Left ventricle myocardium superior (tissue), 1 donor: ENCODE measurements at regions not wholly inside any gene's neighbourhood (a gene's known extent, or its start where the extent isn't known, plus 50 kb on each side); places are given as distances from the start of the nearest gene placed in this dataset.
A peak's percentile ranks its signal among the peaks of the same experiment; 100 is the strongest.
"Not testable (repeated sequence)": the region's sequence is repeated elsewhere in the genome, so short reads cannot be mapped to it uniquely, and the experiment has no call there.

Experiments used
- ATAC-seq: fragments of 200-7000 bp; cut with Tn5 transposase; one replicate; pipeline ENCODE4 v1.9.1; 2020; ENCODE audit warnings: mild to moderate bottlenecking, moderate library complexity
- DNase-seq: peaks from one replicate; pipeline ENCODE4 v3.0.0-alpha.2; 2020
- intact Hi-C: fragments of 100-400 bp; cut with micrococcal nuclease; formaldehyde crosslinking; loops from one replicate; pipeline ENCODE4 v1.11.0; 2022
- donor health status: DM: no; HTN: yes; CAD: no; lungs with severe emphysema.

- peak; percentile 47 for DNase-seq
- intact Hi-C loops = no loop called here
- peak; percentile 84 for ATAC-seq
These were observed 97.7 kb upstream of the PCBD1 start for GRCh38 chr10:70985824-70986622.

- ATAC-seq (no peak), DNase-seq (no peak)
- intact Hi-C loops = no loop called here
These were observed 98.2 kb upstream of the PCBD1 start for GRCh38 chr10:70986623-70986950.

- DNase-seq = no peak
- intact Hi-C loops = no loop called here
- ATAC-seq = no peak
These were observed 99.2 kb upstream of the PCBD1 start for GRCh38 chr10:70987396-70988130.

GRCh38 chr10:70990156-70990555 lies 101.8 kb upstream of the PCBD1 start:
- DNase-seq, ATAC-seq, intact Hi-C loops: not testable (repeated sequence)

- intact Hi-C loops = no loop called here
- ATAC-seq (no peak), DNase-seq (no peak)
These were observed 102.3 kb upstream of the PCBD1 start for GRCh38 chr10:70990681-70991080.

- intact Hi-C loops = no loop called here
- DNase-seq = no peak
- ATAC-seq = no peak
These were observed 103.1 kb upstream of the PCBD1 start for GRCh38 chr10:70991140-70992124.

GRCh38 chr10:70992436-70992835 lies 104.1 kb upstream of the PCBD1 start:
- ATAC-seq (no peak), DNase-seq (no peak)
- intact Hi-C loops = no loop called here

GRCh38 chr10:70993051-70993450 lies 104.7 kb upstream of the PCBD1 start:
- intact Hi-C loops = no loop called here
- ATAC-seq = no peak

GRCh38 chr10:70996549-70996948 lies 108.2 kb upstream of the PCBD1 start:
- ATAC-seq = no peak
- intact Hi-C loops = no loop called here
- DNase-seq = no peak

More at GRCh38 chr10:70993051-70993450, 104.7 kb upstream of the PCBD1 start:
- DNase-seq = no peak

- no peak for ATAC-seq
- DNase-seq = no peak
- intact Hi-C loops = no loop called here
These were observed 108.9 kb upstream of the PCBD1 start for GRCh38 chr10:70997236-70997635.

- ATAC-seq (no peak), DNase-seq (no peak)
- intact Hi-C loops = no loop called here
These were observed 109.7 kb upstream of the PCBD1 start for GRCh38 chr10:70998086-70998485.

GRCh38 chr10:71001470-71001869 lies 113.1 kb upstream of the PCBD1 start:
- DNase-seq (no peak), ATAC-seq (no peak)
- intact Hi-C loops = no loop called here

- ATAC-seq = no peak
These were observed 116.1 kb upstream of the PCBD1 start for GRCh38 chr10:71004176-71005075.

GRCh38 chr10:71005337-71006305 lies 117.3 kb upstream of the PCBD1 start:
- intact Hi-C loops = no loop called here
- DNase-seq = peak; percentile 64
- ATAC-seq = peak; percentile 92

More at GRCh38 chr10:71004176-71005075, 116.1 kb upstream of the PCBD1 start:
- DNase-seq = no peak
- intact Hi-C loops = no loop called here

- DNase-seq (no peak), ATAC-seq (no peak)
- intact Hi-C loops = no loop called here
These were observed 118.1 kb upstream of the PCBD1 start for GRCh38 chr10:71006506-71006905.

GRCh38 chr10:71007516-71007915 lies 119.2 kb upstream of the PCBD1 start:
- intact Hi-C loops = no loop called here
- ATAC-seq = no peak
- no peak for DNase-seq

GRCh38 chr10:71008150-71008549 lies 119.8 kb upstream of the PCBD1 start:
- DNase-seq (no peak), ATAC-seq (no peak)
- intact Hi-C loops = no loop called here
